ENCODE measurements at regions not wholly inside any gene's neighbourhood (a gene's known extent, or its start where the extent isn't known, plus 50 kb on each side); places are given as distances from the start of the nearest gene placed in this dataset.
"Not testable (repeated sequence)": the region's sequence is repeated elsewhere in the genome, so short reads cannot be mapped to it uniquely, and the experiment has no call there.

GRCh38 chr4:81335122-81335912, 120.3 kb upstream of the PRKG2 start:
- Histone ChIP-seq H3K27ac (ENCODE audit: low read depth, low read length) (no peak overlapping the region), H3K4me1 (ENCODE audit: control insufficient read depth, low read length) (no peaks in the 10 kb centered on the region), H3F3A (ENCODE audit: control insufficient read depth, insufficient read depth) (no peaks in the 10 kb centered on the region), H3K9me3 (ENCODE audit: control insufficient read depth, insufficient read depth, low read length) (no peaks in the 10 kb centered on the region), H3K4me3 (ENCODE audit: low read length) (no peak overlapping the region), H3K9me2 (replicated peaks; ENCODE audit: control insufficient read depth, low read length) (no peaks in the 10 kb centered on the region), H3K36me3 (ENCODE audit: control insufficient read depth, low read length) (no peaks in the 10 kb centered on the region), H3K4me2 (ENCODE audit: low read length) (no peak overlapping the region), H4K20me1 (ENCODE audit: control insufficient read depth, insufficient read depth, low read depth, low read length) (no peaks in the 10 kb centered on the region), H3K27me3 (ENCODE audit: control insufficient read depth, low read length) (no peaks in the 10 kb centered on the region), H3K79me2 (ENCODE audit: control insufficient read depth, low read length) (no peaks in the 10 kb centered on the region)
- no peak for TF ChIP-seq EZH2phosphoT487 (IDR thresholded peaks at IDR 0.05; ENCODE audit: borderline replicate concordance, low read length)
- TF ChIP-seq, protein P1, sequence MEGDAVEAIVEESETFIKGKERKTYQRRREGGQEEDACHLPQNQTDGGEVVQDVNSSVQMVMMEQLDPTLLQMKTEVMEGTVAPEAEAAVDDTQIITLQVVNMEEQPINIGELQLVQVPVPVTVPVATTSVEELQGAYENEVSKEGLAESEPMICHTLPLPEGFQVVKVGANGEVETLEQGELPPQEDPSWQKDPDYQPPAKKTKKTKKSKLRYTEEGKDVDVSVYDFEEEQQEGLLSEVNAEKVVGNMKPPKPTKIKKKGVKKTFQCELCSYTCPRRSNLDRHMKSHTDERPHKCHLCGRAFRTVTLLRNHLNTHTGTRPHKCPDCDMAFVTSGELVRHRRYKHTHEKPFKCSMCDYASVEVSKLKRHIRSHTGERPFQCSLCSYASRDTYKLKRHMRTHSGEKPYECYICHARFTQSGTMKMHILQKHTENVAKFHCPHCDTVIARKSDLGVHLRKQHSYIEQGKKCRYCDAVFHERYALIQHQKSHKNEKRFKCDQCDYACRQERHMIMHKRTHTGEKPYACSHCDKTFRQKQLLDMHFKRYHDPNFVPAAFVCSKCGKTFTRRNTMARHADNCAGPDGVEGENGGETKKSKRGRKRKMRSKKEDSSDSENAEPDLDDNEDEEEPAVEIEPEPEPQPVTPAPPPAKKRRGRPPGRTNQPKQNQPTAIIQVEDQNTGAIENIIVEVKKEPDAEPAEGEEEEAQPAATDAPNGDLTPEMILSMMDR (IDR thresholded peaks at IDR 0.05; ENCODE audit: low read depth, low read length, poor library complexity, severe bottlenecking), result no peak

DNA sequence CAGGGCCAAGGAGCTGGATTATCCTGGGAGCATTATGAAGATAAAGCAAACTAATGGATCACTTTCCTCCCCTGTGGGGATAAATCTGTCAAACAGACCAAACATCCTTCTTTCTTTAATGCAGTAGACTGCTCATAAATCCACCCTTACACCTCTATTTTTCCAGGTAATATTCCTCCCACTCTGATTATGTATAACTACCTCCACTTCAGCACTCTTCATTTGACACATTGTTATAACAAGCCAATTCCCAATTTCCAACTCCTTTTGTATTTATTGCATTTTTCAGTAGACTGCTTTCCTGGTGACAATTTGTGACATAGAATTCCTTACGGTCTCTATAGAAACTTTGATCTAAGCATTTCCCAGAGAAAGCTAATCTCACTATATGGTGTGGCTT, 115.0 kb upstream of the PRKG2 start:
- H4K20me1 ChIP-seq (ENCODE audit: control insufficient read depth, insufficient read depth, low read depth, low read length), result no peaks in the 10 kb centered on the region
- H3K4me1 ChIP-seq (ENCODE audit: control insufficient read depth, low read length), result no peaks in the 10 kb centered on the region
- TF ChIP-seq, protein P1 (IDR thresholded peaks at IDR 0.05; ENCODE audit: low read depth, low read length, poor library complexity, severe bottlenecking), result no peak
- TF ChIP-seq EZH2phosphoT487 (IDR thresholded peaks at IDR 0.05; ENCODE audit: borderline replicate concordance, low read length), result no peak
- no peak overlapping the region for H3K4me3 ChIP-seq (ENCODE audit: low read length)
- no peak overlapping the region for H3K27ac ChIP-seq (ENCODE audit: low read depth, low read length)
- H3K79me2 ChIP-seq (ENCODE audit: control insufficient read depth, low read length), result no peaks in the 10 kb centered on the region
- no peaks in the 10 kb centered on the region for H3K27me3 ChIP-seq (ENCODE audit: control insufficient read depth, low read length)
- H3K4me2 ChIP-seq (ENCODE audit: low read length), result no peak overlapping the region
- no peaks in the 10 kb centered on the region for H3F3A ChIP-seq (ENCODE audit: control insufficient read depth, insufficient read depth)
- no peaks in the 10 kb centered on the region for H3K36me3 ChIP-seq (ENCODE audit: control insufficient read depth, low read length)
- H3K9me3 ChIP-seq (ENCODE audit: control insufficient read depth, insufficient read depth, low read length), result no peaks in the 10 kb centered on the region
- H3K9me2 ChIP-seq (replicated peaks; ENCODE audit: control insufficient read depth, low read length), result no peaks in the 10 kb centered on the region

GRCh38 chr4:81326581-81326980, 111.6 kb upstream of the PRKG2 start:
- no peaks in the 10 kb centered on the region for H4K20me1 ChIP-seq (ENCODE audit: control insufficient read depth, insufficient read depth, low read depth, low read length)
- H3K9me3 ChIP-seq (ENCODE audit: control insufficient read depth, insufficient read depth, low read length), result no peaks in the 10 kb centered on the region
- TF ChIP-seq EZH2phosphoT487 (IDR thresholded peaks at IDR 0.05; ENCODE audit: borderline replicate concordance, low read length), result no peak
- TF ChIP-seq, protein P1 (IDR thresholded peaks at IDR 0.05; ENCODE audit: low read depth, low read length, poor library complexity, severe bottlenecking), result no peak
- H3K9me2 ChIP-seq (replicated peaks; ENCODE audit: control insufficient read depth, low read length), result no peaks in the 10 kb centered on the region
- no peaks in the 10 kb centered on the region for H3K27me3 ChIP-seq (ENCODE audit: control insufficient read depth, low read length)
- H3K4me2 ChIP-seq (ENCODE audit: low read length), result no peak overlapping the region
- H3K36me3 ChIP-seq (ENCODE audit: control insufficient read depth, low read length), result no peaks in the 10 kb centered on the region
- no peak overlapping the region for H3K27ac ChIP-seq (ENCODE audit: low read depth, low read length)
- no peaks in the 10 kb centered on the region for H3K79me2 ChIP-seq (ENCODE audit: control insufficient read depth, low read length)
- H3K4me1 ChIP-seq (ENCODE audit: control insufficient read depth, low read length), result no peaks in the 10 kb centered on the region
- no peaks in the 10 kb centered on the region for H3F3A ChIP-seq (ENCODE audit: control insufficient read depth, insufficient read depth)
- no peak overlapping the region for H3K4me3 ChIP-seq (ENCODE audit: low read length)

- not testable (repeated sequence) for H4K20me1 ChIP-seq (ENCODE audit: control insufficient read depth, insufficient read depth, low read depth, low read length); H3K9me3 ChIP-seq (ENCODE audit: control insufficient read depth, insufficient read depth, low read length); H3K36me3 ChIP-seq (ENCODE audit: control insufficient read depth, low read length); H3K4me2 ChIP-seq (ENCODE audit: low read length); H3K27ac ChIP-seq (ENCODE audit: low read depth, low read length); H3K4me3 ChIP-seq (ENCODE audit: low read length); H3K79me2 ChIP-seq (ENCODE audit: control insufficient read depth, low read length); H3F3A ChIP-seq (ENCODE audit: control insufficient read depth, insufficient read depth); H3K27me3 ChIP-seq (ENCODE audit: control insufficient read depth, low read length); H3K9me2 ChIP-seq (replicated peaks; ENCODE audit: control insufficient read depth, low read length); H3K4me1 ChIP-seq (ENCODE audit: control insufficient read depth, low read length)
Observed at GRCh38 chr4:81324594-81324993, 109.6 kb upstream of the PRKG2 start.

Data from DOHH2 (cell line).